ENCODE measurements at regions not wholly inside any gene's neighbourhood (a gene's known extent, or its start where the extent isn't known, plus 50 kb on each side); places are given as distances from the start of the nearest gene placed in this dataset.
"Not testable (repeated sequence)": the region's sequence is repeated elsewhere in the genome, so short reads cannot be mapped to it uniquely, and the experiment has no call there.

DNA sequence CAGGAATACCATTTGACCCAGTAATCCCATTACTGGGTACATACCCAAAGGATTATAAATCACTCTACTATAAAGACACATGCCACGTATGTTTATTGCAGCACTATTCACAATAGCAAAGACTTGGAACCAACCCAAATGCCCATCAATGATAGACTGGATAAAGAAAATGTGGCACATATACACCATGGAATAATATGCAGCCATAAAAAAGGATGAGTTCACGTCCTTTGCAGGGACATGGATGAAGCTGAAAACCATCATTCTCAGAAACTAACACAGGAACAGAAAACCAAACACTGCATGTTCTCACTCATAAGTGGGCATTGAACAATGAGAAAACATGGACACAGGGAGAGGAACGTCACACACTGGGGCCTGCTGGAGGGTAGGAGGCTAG is 556.1 kb upstream of the ADGRL2 start:
- not testable (repeated sequence) for TF ChIP-seq EZH2phosphoT487 (conservative IDR thresholded peaks at IDR 0.05; ENCODE audit: low read length)
- TF ChIP-seq, protein P1, sequence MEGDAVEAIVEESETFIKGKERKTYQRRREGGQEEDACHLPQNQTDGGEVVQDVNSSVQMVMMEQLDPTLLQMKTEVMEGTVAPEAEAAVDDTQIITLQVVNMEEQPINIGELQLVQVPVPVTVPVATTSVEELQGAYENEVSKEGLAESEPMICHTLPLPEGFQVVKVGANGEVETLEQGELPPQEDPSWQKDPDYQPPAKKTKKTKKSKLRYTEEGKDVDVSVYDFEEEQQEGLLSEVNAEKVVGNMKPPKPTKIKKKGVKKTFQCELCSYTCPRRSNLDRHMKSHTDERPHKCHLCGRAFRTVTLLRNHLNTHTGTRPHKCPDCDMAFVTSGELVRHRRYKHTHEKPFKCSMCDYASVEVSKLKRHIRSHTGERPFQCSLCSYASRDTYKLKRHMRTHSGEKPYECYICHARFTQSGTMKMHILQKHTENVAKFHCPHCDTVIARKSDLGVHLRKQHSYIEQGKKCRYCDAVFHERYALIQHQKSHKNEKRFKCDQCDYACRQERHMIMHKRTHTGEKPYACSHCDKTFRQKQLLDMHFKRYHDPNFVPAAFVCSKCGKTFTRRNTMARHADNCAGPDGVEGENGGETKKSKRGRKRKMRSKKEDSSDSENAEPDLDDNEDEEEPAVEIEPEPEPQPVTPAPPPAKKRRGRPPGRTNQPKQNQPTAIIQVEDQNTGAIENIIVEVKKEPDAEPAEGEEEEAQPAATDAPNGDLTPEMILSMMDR (IDR thresholded peaks at IDR 0.05; ENCODE audit: insufficient read depth, low read length, poor library complexity, severe bottlenecking): not testable (repeated sequence)

Measured in SU-DHL-6 (cell line).